H1 (cell line): ENCODE measurements at regions not wholly inside any gene's neighbourhood (a gene's known extent, or its start where the extent isn't known, plus 50 kb on each side); places are given as distances from the start of the nearest gene placed in this dataset.

Experiments
- CTCF ChIA-PET: fragments of 300-600 bp; sonication (Branson Sonifier 250); formaldehyde crosslinking; loops from one replicate; lab custom pipeline; 2021; ENCODE audit not compliant: partially characterized antibody; lab: Charles Lee
- POLR2A ChIA-PET: fragments of 300-600 bp; sonication (Branson Sonifier 250); formaldehyde crosslinking; loops from one replicate; lab custom pipeline; 2021; ENCODE audit warnings: inconsistent platforms; ENCODE audit not compliant: partially characterized antibody; lab: Charles Lee
- DNase-seq, 2 experiments: peaks; one replicate each; pipeline versions ENCODE4 v3.0.0 to v3.0.0-alpha.2; 2010 to 2022; ENCODE audit warnings: low spot score in 2 of 2, low read depth in 1 of 2, mixed read lengths in 1 of 2
- FAIRE-seq: peaks from 2 replicates; lab custom pipeline; 2011; peaks lifted over from hg19 to GRCh38; lab: Jason Lieb, UNC
- H2AFZ ChIP-seq: 2 replicates; pipeline ENCODE4 v1.8.1; 2012; ENCODE audit warnings: low read length, inconsistent platforms
- H2AK5ac ChIP-seq: 2 replicates; pipeline ENCODE4 v1.6.1; 2013; ENCODE audit warnings: low read depth, low read length
- H2BK120ac ChIP-seq: replicated peaks from 2 replicates; pipeline ENCODE3; 2013; ENCODE audit warnings: low read depth, low read length, inconsistent platforms
- H2BK12ac ChIP-seq: 2 replicates; pipeline ENCODE4 v1.6.1; 2013; ENCODE audit warnings: low read depth, low read length
- H2BK15ac ChIP-seq: 2 replicates; pipeline ENCODE4 v1.6.1; 2013; ENCODE audit warnings: low read length
- H2BK20ac ChIP-seq: 2 replicates; pipeline ENCODE4 v1.6.1; 2013; ENCODE audit warnings: low read length
- H2BK5ac ChIP-seq: 2 replicates; pipeline ENCODE4 v1.6.1; 2013; ENCODE audit warnings: low read depth, low read length
- H3K14ac ChIP-seq: 2 replicates; pipeline ENCODE4 v1.6.1; 2013; ENCODE audit warnings: inconsistent platforms; ENCODE audit not compliant: insufficient read length
- H3K18ac ChIP-seq: 2 replicates; pipeline ENCODE4 v1.6.1; 2013; ENCODE audit warnings: low read length; ENCODE audit errors: extremely low read depth
- H3K23ac ChIP-seq: 2 replicates; pipeline ENCODE4 v1.6.1; 2013; ENCODE audit warnings: inconsistent platforms; ENCODE audit not compliant: insufficient read length
- H3K23me2 ChIP-seq: 2 replicates; pipeline ENCODE4 v1.6.1; 2013; ENCODE audit warnings: low read depth, low read length
- H3K27ac ChIP-seq: 2 replicates; pipeline ENCODE4 v1.6.1; 2011; ENCODE audit warnings: low read depth, low read length, inconsistent platforms
- H3K27me3 ChIP-seq, 4 experiments: replicated peaks in 1 of 4; 1 replicate in 1 of 4; 2 replicates in 3 of 4; pipeline versions ENCODE4 v1.6.1 to v1.8.1; 2011 to 2013; ENCODE audit warnings: low read length in 3 of 4, mild to moderate bottlenecking in 3 of 4, inconsistent platforms in 2 of 4, mixed read lengths in 2 of 4, moderate library complexity in 1 of 4; ENCODE audit not compliant: control insufficient read depth in 3 of 4, insufficient read depth in 3 of 4; ENCODE audit errors: extremely low read depth in 1 of 4
- H3K36me3 ChIP-seq, 4 experiments: 2 replicates each; pipeline versions ENCODE4 v1.6.1 to v1.8.1; 2011 to 2013; ENCODE audit warnings: mild to moderate bottlenecking in 4 of 4, low read length in 3 of 4, moderate library complexity in 2 of 4, control low read depth in 1 of 4, inconsistent platforms in 1 of 4; ENCODE audit not compliant: insufficient read depth in 4 of 4, control insufficient read depth in 2 of 4
- H3K4ac ChIP-seq: replicated peaks from 2 replicates; pipeline ENCODE3; 2013; ENCODE audit warnings: low read length, low read depth, mixed read lengths, inconsistent platforms; ENCODE audit not compliant: insufficient read length
- H3K4me1 ChIP-seq, 4 experiments: replicated peaks in 1 of 4; 1 replicate in 1 of 4; 2 replicates in 3 of 4; pipeline versions ENCODE4 v1.6.1 to v1.8.1; 2011 to 2013; ENCODE audit warnings: low read length in 3 of 4, inconsistent platforms in 2 of 4, mixed read lengths in 1 of 4; ENCODE audit not compliant: insufficient read depth in 4 of 4, control insufficient read depth in 3 of 4
- H3K4me2 ChIP-seq, 2 experiments: 2 replicates each; pipeline versions ENCODE4 v1.6.1 to v1.8.1; 2011 to 2013; ENCODE audit warnings: low read depth in 2 of 2, low read length in 2 of 2, control low read depth in 1 of 2, inconsistent platforms in 1 of 2, mild to moderate bottlenecking in 1 of 2; ENCODE audit not compliant: insufficient read depth in 1 of 2
- H3K4me3 ChIP-seq, 4 experiments: fragments of 200-600, 300-600 bp in 1 of 4; sonication (generic), shearing (Covaris generic), sonication (Bioruptor Twin) in 1 of 4; 2 replicates each; pipeline versions ENCODE4 v1.5.1 to v1.8.1; 2011 to 2016; ENCODE audit warnings: low read length in 4 of 4, low read depth in 3 of 4, control low read depth in 2 of 4, inconsistent platforms in 2 of 4, mild to moderate bottlenecking in 2 of 4, mixed read lengths in 1 of 4, moderate library complexity in 1 of 4; ENCODE audit not compliant: insufficient read depth in 2 of 4; ENCODE audit errors: extremely low read depth in 1 of 4
- H3K56ac ChIP-seq: replicated peaks from 2 replicates; pipeline ENCODE3; 2013; ENCODE audit warnings: low read depth, mild to moderate bottlenecking, mixed read lengths, low read length, inconsistent platforms; ENCODE audit not compliant: insufficient read length
- H3K79me1 ChIP-seq: 2 replicates; pipeline ENCODE4 v1.6.1; 2013; ENCODE audit warnings: low read depth, low read length, control low read depth
- H3K79me2 ChIP-seq, 2 experiments: 2 replicates each; pipeline versions ENCODE4 v1.6.1 to v1.8.1; 2012 to 2013; ENCODE audit warnings: low read length in 2 of 2, mild to moderate bottlenecking in 2 of 2, inconsistent platforms in 1 of 2; ENCODE audit not compliant: insufficient read depth in 2 of 2, control insufficient read depth in 1 of 2
- H3K9ac ChIP-seq, 4 experiments: replicated peaks in 1 of 4; 1 replicate in 1 of 4; 2 replicates in 3 of 4; pipeline versions ENCODE4 v1.6.1 to v1.8.1; 2011 to 2013; ENCODE audit warnings: low read depth in 3 of 4, low read length in 3 of 4, control low read depth in 2 of 4, mild to moderate bottlenecking in 2 of 4, moderate library complexity in 2 of 4, inconsistent platforms in 1 of 4; ENCODE audit errors: extremely low read depth in 1 of 4
- H3K9me3 ChIP-seq, 2 experiments: 2 replicates each; pipeline versions ENCODE4 v1.6.1 to v1.8.1; 2012 to 2013; ENCODE audit warnings: mild to moderate bottlenecking in 2 of 2, moderate library complexity in 2 of 2, control low read depth in 1 of 2, inconsistent platforms in 1 of 2, low read depth in 1 of 2, low read length in 1 of 2, mixed read lengths in 1 of 2; ENCODE audit not compliant: insufficient read depth in 2 of 2
- H4K20me1 ChIP-seq, 2 experiments: replicated peaks in 1 of 2; 2 replicates each; pipeline versions ENCODE3 to v1.8.1; 2011 to 2013; ENCODE audit warnings: inconsistent platforms in 2 of 2, low read length in 2 of 2, mild to moderate bottlenecking in 1 of 2; ENCODE audit not compliant: insufficient read depth in 2 of 2, control insufficient read depth in 1 of 2
- H4K5ac ChIP-seq: 2 replicates; pipeline ENCODE4 v1.6.1; 2013; ENCODE audit warnings: low read length, low read depth, mixed read lengths, inconsistent platforms; ENCODE audit not compliant: insufficient read length
- H4K8ac ChIP-seq: 2 replicates; pipeline ENCODE4 v1.8.0; 2013; ENCODE audit warnings: mild to moderate bottlenecking, moderate library complexity, low read length, inconsistent platforms; ENCODE audit not compliant: insufficient read depth; ENCODE audit errors: extremely low read depth
- H4K91ac ChIP-seq: replicated peaks from 2 replicates; pipeline ENCODE3; 2013; ENCODE audit warnings: low read length, mixed read lengths, inconsistent platforms; ENCODE audit not compliant: insufficient read length
- BRCA1 ChIP-seq: IDR thresholded peaks from 2 replicates; pipeline ENCODE4 v1.6.1; 2012; ENCODE audit warnings: low read depth, low read length, improper control_type of control experiment
- CBX5 ChIP-seq: fragments of 300-800, 300-1000 bp; sonication (generic); IDR thresholded peaks from 2 replicates; pipeline ENCODE4 v1.7.1; 2016; ENCODE audit warnings: antibody characterized with exemption, low read length, low read depth
- HDAC2 ChIP-seq, 2 experiments: fragments of 300-600 bp in 1 of 2; sonication (generic) in 1 of 2; IDR thresholded peaks; 2 replicates each; pipeline ENCODE4 v1.6.1; 2011 to 2012; ENCODE audit warnings: low read depth in 2 of 2, low read length in 2 of 2, mild to moderate bottlenecking in 2 of 2, moderate library complexity in 2 of 2, borderline replicate concordance in 1 of 2, inconsistent platforms in 1 of 2
- HDAC6 ChIP-seq: IDR thresholded peaks from one replicate; pipeline ENCODE4 v1.7.1; 2012; ENCODE audit warnings: low read depth, mild to moderate bottlenecking, inconsistent platforms, low read length, moderate library complexity
- NANOG ChIP-seq: IDR thresholded peaks from 2 replicates; pipeline ENCODE4 v1.6.1; 2011; ENCODE audit warnings: low read length, low read depth, mild to moderate bottlenecking, inconsistent platforms; ENCODE audit not compliant: insufficient read depth, poor library complexity, severe bottlenecking
- NRF1 ChIP-seq: IDR thresholded peaks from 2 replicates; pipeline ENCODE4 v1.6.1; 2011; ENCODE audit warnings: mild to moderate bottlenecking, low read depth, low read length, improper control_type of control experiment
- POLR2A ChIP-seq, 2 experiments: IDR thresholded peaks; 1 replicate in 1 of 2; 2 replicates in 1 of 2; pipeline ENCODE4 v1.6.1; 2011; ENCODE audit warnings: low read depth in 2 of 2, low read length in 2 of 2, mild to moderate bottlenecking in 2 of 2; ENCODE audit errors: control extremely low read depth in 1 of 2
- POU5F1 ChIP-seq: IDR thresholded peaks from 2 replicates; pipeline ENCODE4 v1.6.1; 2011; ENCODE audit warnings: low read depth, mild to moderate bottlenecking, low read length, moderate library complexity
- RNF2 ChIP-seq: fragments of 200-900, 300-1000 bp; sonication (generic); IDR thresholded peaks from 2 replicates; pipeline ENCODE4 v1.7.1; 2016; ENCODE audit warnings: borderline replicate concordance, low read depth, mild to moderate bottlenecking, antibody characterized with exemption, low read length; ENCODE audit not compliant: poor library complexity, severe bottlenecking; ENCODE audit errors: missing control alignments
- SP1 ChIP-seq: IDR thresholded peaks from 2 replicates; pipeline ENCODE4 v1.6.1; 2011; ENCODE audit warnings: low read depth, low read length
- TBP ChIP-seq: IDR thresholded peaks from 2 replicates; pipeline ENCODE4 v1.6.1; 2011; ENCODE audit warnings: low read depth, low read length, improper control_type of control experiment
- whole genome bisulfite sequencing, 2 experiments: shearing (Covaris generic) in 1 of 2; methylation state at CpG; one replicate each; pipeline versions ENCODE4 v1.1.6 to v1.1.7; 2013 to 2015; ENCODE audit warnings: low lambda C conversion rate in 2 of 2, mixed read lengths in 2 of 2, inconsistent platforms in 1 of 2, low coverage in 1 of 2, missing lambda C conversion rate in 1 of 2; ENCODE audit not compliant: insufficient replicate concordance in 2 of 2, insufficient coverage in 1 of 2, insufficient read length in 1 of 2; ENCODE audit errors: extremely low coverage in 1 of 2, missing lambda C conversion rate in 1 of 2; 5-methylcytosine and 5-hydroxymethylcytosine counted together
- TF ChIP-seq, protein P1 (sequence below): IDR thresholded peaks from 2 replicates; pipeline ENCODE4 v1.6.1; 2012; ENCODE audit warnings: low read length, inconsistent platforms

GRCh38 chr7:15764851-15765382, 78.4 kb upstream of the MEOX2 start:
- no peak overlapping the region for H3K9ac ChIP-seq
- H3K4ac ChIP-seq: no peak overlapping the region
- H3K27me3 ChIP-seq: no peaks in the 10 kb centered on the region
- no peaks in the 10 kb centered on the region for H3K23me2 ChIP-seq
- no peak overlapping the region for H2BK5ac ChIP-seq
- H3K79me2 ChIP-seq: no peaks in the 10 kb centered on the region
- FAIRE-seq (no peak), DNase-seq (no peak)
- 87% methylated on average over 3 of the region's 3 CpGs; no CpG with 5 or more reads in 1 of the 2 experiments for WGBS, 2 experiments
- no peaks in the 10 kb centered on the region for H3K4me1 ChIP-seq
- no peak overlapping the region for H3K14ac ChIP-seq
- H4K8ac ChIP-seq: no peak overlapping the region
- H2AK5ac ChIP-seq: no peak overlapping the region
- H3K27ac ChIP-seq: no peak overlapping the region
- ChIA-PET CTCF (interaction anchor here (0.7 kb wide), 2 partner anchors 105 to 452 kb away, joined by 3 read pairs; no protein-coding TSS in a partner anchor), POLR2A (no interaction called here)
- no peak overlapping the region for H3K4me3 ChIP-seq
- no peak overlapping the region for H3K18ac ChIP-seq
- no peak overlapping the region for H2BK15ac ChIP-seq
- H3K79me1 ChIP-seq: no peaks in the 10 kb centered on the region
- no peak overlapping the region for H2BK120ac ChIP-seq
- H3K23ac ChIP-seq: no peak overlapping the region
- H4K5ac ChIP-seq: no peak overlapping the region
- H2BK20ac ChIP-seq: no peak overlapping the region
- no peak overlapping the region for H2AFZ ChIP-seq
- H3K56ac ChIP-seq: no peak overlapping the region
- no peaks in the 10 kb centered on the region for H3K9me3 ChIP-seq
- H4K91ac ChIP-seq: no peak overlapping the region
- H4K20me1 ChIP-seq: no peaks in the 10 kb centered on the region
- H3K4me2 ChIP-seq: no peak overlapping the region
- no peaks in the 10 kb centered on the region for H3K36me3 ChIP-seq
- no peak overlapping the region for H2BK12ac ChIP-seq
- TF ChIP-seq TBP (no peak), SP1 (no peak), HDAC2 (IDR thresholded peaks at IDR 0.05; ENCODE audit: borderline replicate concordance in 1 of 2, low read depth in 2 of 2, low read length in 2 of 2) (no peak), NRF1 (no peak), POU5F1 (no peak), CBX5 (no peak), RNF2 (no peak), POLR2A (IDR thresholded peaks at IDR 0.05; ENCODE audit: control extremely low read depth in 1 of 2, low read depth in 2 of 2, low read length in 2 of 2) (no peak), HDAC6 (no peak), BRCA1 (no peak), NANOG (no peak)
- TF ChIP-seq, protein P1, sequence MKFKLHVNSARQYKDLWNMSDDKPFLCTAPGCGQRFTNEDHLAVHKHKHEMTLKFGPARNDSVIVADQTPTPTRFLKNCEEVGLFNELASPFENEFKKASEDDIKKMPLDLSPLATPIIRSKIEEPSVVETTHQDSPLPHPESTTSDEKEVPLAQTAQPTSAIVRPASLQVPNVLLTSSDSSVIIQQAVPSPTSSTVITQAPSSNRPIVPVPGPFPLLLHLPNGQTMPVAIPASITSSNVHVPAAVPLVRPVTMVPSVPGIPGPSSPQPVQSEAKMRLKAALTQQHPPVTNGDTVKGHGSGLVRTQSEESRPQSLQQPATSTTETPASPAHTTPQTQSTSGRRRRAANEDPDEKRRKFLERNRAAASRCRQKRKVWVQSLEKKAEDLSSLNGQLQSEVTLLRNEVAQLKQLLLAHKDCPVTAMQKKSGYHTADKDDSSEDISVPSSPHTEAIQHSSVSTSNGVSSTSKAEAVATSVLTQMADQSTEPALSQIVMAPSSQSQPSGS: no peak
